ENCODE measurements at regions not wholly inside any gene's neighbourhood (a gene's known extent, or its start where the extent isn't known, plus 50 kb on each side); places are given as distances from the start of the nearest gene placed in this dataset.

DNA sequence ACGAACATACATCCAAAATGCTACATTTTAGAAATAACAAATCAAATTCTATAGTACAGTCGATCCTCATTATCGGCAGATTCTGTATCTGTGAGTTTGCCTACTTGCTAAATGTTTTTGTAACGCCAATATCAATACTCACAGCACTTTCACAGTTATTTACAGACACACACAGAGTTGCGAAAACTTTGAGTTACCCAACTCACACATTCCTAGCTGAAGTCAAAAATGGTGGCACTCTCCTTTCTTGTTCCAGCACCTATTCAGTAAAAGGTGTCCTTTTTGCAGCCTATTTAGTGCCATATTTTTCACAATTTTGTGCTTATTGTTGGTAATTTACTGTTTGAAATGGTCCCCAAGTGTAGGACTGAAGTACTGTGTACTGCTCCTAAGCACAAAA is 161.7 kb downstream of the AKR1D1 start:
- TF ChIP-seq, protein P1, sequence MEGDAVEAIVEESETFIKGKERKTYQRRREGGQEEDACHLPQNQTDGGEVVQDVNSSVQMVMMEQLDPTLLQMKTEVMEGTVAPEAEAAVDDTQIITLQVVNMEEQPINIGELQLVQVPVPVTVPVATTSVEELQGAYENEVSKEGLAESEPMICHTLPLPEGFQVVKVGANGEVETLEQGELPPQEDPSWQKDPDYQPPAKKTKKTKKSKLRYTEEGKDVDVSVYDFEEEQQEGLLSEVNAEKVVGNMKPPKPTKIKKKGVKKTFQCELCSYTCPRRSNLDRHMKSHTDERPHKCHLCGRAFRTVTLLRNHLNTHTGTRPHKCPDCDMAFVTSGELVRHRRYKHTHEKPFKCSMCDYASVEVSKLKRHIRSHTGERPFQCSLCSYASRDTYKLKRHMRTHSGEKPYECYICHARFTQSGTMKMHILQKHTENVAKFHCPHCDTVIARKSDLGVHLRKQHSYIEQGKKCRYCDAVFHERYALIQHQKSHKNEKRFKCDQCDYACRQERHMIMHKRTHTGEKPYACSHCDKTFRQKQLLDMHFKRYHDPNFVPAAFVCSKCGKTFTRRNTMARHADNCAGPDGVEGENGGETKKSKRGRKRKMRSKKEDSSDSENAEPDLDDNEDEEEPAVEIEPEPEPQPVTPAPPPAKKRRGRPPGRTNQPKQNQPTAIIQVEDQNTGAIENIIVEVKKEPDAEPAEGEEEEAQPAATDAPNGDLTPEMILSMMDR (IDR thresholded peaks at IDR 0.05), result no peak
- TF ChIP-seq POLR2A (IDR thresholded peaks at IDR 0.05), result no peak
